GM19372 (cell line): ENCODE measurements at regions not wholly inside any gene's neighbourhood (a gene's known extent, or its start where the extent isn't known, plus 50 kb on each side); places are given as distances from the start of the nearest gene placed in this dataset.

Experiments used
- ATAC-seq: cut with Tn5 transposase; IDR thresholded peaks from one replicate; pipeline ENCODE4 v1.9.1; 2021; ENCODE audit warnings: mild to moderate bottlenecking, low read depth, moderate library complexity; ENCODE audit not compliant: unreplicated experiment

DNA sequence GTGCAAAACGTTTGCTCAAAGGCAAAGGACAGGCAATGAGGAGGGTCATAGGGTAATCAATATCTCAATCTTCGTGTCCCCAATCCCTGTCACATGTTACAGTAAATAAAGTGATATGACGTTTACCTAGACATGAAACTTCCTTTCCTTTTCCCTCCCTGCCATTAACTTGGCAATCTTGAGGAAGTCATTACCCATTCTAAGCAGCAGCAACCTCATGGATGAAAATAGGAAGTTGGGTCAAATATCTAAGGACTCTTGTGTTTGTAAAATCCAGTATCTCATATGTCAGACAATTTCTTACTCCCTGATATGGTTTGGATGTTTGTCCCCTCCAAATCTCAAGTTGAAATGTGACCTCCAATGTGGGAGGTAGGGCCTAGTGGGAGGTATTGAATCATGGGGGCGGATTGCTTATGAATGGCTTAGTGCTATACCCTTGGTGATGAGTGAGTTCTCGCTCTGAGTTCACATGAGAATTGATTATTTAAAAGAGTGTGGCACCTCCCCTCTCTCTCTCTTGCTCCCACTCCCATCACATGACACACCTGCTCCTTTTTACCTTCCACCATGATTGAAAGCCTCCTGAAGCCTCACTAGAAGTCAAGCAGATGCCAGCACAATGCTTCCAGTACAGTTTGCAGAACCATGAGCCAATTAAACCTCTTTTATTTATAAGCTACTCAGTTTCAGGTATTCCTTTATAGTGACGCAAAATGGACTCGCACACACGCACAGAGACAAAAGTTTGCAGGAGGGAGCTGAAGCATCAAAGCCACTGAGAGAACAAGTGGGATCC, 545.9 kb upstream of the JARID2 start:
- no peak for ATAC-seq

DNA sequence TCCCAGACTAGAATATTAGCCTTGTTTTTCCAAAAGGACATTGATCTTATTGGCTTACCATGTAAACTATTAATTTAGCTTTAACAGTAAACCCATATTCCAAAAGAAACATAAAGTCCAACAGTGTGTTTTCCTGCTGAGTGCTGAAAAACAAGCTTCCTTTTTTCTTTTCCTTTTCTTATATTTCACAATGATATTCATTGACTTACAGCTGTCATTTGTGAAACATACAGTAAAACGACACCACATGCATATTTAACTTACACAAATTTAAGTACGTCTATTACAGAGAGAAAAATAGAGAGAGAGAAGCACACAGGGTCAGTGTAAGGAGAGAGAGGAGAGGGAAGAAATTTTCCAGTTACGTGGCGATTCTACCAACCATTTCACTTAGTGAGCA, 543.9 kb upstream of the JARID2 start:
- no peak for ATAC-seq

- no peak for ATAC-seq
Observed at GRCh38 chr6:14702678-14703077, 543.2 kb upstream of the JARID2 start.

- no peak for ATAC-seq
Observed at GRCh38 chr6:14703586-14703985, 542.3 kb upstream of the JARID2 start.

GRCh38 chr6:14704383-14705271, 541.2 kb upstream of the JARID2 start:
- ATAC-seq: no peak

GRCh38 chr6:14705841-14706377, 540.0 kb upstream of the JARID2 start:
- ATAC-seq: no peak

DNA sequence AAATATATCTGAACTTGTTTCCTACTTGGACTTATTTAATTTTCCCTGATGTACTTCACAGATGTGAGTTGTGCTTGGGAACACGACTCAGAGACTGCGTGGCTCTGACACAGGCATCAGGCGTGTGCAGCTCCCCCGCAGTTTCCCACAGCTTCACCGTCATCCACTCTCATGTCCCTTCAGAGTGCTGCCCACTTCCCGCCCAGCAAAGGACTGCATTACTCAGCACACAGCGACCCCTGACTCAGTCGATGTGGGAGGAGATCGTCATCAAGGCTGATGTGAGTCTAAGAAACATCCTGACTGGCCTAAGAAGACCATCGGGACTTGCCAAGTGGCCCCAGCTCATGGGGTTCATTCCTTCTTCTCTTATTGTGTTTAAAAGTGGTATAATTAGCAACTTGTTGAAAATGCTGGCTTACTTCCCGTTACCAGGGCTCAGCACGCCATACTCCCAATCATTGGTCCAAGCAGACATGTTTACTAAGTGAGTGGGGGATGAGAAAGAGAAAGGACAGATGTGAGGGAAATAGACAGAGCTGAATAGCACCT, 539.4 kb upstream of the JARID2 start:
- no peak for ATAC-seq

DNA sequence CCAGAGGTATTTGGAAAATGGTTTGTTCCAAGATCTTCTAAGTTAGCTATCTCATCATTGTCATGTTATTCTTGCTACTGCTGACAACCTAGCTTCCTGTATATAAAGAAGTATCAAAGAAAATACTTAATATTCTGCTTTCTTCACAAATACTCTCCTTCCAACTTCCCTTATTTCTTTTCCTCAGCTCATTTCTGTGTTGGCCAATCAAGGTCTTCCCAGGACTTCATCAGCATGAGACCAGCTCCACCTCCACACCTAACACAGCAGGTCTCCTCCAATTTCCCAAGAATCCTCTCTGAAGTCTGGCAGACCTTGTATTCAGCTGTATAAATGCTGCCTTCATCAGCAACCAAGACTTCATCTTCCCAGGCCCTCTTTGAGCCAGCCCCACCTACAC, 538.6 kb upstream of the JARID2 start:
- ATAC-seq: no peak

GRCh38 chr6:14707971-14708465, 537.9 kb upstream of the JARID2 start:
- no peak for ATAC-seq

GRCh38 chr6:14709066-14709670, 536.7 kb upstream of the JARID2 start:
- ATAC-seq: no peak

DNA sequence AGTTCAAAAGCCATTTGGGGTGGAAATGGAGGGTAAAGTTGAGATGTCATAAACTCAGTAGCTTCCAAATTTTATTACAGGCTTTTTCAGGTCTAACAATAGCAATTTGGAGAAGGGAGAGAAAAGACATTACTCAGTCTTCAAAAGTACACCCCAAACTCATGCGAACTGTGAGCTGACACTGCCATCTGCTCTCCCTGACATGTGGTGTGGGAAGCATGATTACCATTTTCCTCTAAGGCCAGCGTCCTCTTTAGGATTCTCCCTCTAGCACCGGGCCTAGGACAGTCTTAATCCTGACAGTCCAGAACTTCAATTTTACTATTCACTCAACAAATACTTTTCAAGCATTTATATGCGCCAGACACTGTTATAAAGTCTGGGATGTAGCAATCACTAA, 536.0 kb upstream of the JARID2 start:
- no peak for ATAC-seq

DNA sequence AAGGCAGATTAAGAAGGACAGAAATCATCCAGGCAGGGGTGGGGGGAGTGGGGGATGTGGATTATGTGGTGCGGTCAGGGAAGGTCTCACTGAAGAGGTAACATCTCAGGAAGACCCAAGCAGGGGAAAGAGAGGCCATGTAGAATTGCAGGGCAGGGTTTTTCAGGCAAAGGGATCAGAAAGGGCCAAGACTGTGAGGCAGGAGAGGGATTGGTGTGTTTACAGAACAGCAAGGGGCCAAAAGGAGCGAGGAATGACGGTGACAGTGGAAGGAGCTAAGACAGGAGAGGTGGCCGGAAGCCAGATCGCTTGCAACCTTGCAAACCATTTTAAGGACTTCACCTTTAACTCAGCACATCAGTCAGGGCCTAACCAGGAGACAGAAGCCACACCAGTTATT, 535.4 kb upstream of the JARID2 start:
- no peak for ATAC-seq

GRCh38 chr6:14711056-14711703, 534.7 kb upstream of the JARID2 start:
- ATAC-seq: no peak

DNA sequence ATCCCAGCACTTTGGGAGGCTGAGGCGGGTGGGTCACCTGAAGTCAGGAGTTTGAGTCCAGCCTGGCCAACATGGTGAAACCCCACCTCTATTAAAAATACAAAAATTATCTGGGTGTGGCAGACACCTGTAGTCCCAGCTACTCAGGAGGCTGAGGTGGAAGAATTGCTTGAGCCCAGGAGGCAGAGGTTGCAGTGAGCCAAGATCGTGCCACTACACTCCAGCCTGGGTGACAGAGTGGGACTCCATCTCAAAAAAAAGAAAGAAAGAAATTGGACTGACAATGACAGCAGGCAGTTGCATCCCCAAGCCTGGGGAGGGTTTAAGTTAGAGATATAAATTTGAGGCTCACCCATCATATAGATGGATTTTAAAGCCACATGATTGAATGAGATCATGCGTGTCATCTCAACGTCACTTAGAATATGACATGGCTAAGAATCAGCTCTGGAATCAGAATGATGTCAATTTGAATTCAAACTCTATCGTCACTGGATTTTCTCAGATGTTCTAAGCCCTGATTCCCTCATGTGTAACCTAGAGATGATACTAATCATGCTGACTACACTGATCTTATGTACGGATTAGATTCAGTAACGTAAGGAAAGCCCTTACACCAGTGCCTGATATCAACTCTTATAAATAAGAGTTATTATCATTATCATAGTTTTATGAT, 534.0 kb upstream of the JARID2 start:
- no peak for ATAC-seq

DNA sequence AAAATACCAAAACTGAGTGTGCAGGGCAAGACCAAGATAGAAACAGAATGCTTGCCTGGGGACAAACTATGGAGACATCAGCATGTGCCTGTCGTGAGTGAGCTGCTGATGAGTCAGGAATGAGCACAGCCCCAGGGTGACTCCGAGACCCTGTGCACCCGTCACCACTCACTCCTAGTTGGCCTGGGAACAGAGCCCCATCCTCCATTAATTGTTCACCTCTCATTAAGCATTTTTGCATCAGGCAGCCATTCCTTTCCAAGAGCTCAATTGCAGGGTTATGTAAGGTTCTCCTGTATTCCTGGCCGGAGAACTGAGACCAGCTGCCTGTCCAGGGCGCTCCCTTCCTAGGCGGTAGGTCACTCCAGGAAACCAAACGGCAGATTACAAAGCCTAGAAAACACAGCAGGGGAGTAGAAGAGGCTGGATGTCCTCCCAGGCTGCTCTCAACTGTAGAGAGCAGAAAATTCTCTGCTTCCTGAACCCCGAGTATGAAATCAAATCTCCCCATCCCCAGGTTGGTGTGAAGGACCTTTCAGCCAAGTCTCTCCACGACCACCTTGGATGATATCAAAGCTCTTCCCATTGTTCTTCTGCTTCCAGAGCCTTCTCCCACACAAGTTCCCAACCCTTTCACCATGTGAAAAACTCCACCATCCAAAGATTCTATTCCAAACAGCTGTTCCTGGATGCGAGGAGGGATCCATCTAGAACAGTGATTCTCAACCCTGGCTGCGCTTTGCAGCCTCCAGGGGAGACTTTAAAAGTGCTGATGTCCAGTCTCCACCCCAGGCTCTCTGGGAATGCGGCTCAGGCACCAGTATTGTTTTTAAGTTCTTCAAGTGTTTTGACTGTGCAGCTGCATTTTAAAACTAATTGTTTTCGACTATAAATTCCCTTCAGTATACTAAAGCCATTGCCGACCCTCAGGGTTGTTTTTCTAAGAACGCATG, 532.6 kb upstream of the JARID2 start:
- ATAC-seq: no peak

DNA sequence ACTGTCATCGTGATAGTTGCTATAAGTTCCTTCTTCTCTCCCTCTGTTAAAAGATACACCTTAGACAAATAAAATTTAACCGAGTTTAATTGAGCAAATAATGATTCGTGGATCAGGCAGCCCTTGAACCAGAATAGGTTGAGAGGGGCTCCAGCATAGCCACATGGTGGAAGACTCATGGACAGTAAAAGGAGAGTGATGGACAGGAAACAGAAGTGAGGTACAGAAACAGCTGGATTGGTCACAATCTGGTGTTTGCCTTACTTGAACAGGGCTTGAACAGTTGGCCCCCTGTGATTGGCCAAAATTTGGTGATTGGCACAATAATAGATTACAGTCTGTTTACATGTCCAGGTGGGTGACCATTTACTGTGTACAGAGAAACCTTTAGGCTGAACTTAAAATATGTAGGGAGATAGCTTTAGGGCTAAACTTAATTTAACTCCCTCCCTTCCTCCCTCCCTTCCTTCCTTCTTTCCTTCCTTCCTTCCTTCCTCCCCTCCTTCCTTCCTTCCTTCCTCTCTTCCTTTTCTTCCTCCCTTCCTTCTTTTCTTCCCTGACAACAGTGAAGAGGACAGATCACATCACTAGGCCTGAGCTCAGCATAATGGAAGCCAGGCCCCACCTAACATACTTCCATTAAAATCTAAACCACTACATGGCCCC, 531.8 kb upstream of the JARID2 start:
- no peak for ATAC-seq

DNA sequence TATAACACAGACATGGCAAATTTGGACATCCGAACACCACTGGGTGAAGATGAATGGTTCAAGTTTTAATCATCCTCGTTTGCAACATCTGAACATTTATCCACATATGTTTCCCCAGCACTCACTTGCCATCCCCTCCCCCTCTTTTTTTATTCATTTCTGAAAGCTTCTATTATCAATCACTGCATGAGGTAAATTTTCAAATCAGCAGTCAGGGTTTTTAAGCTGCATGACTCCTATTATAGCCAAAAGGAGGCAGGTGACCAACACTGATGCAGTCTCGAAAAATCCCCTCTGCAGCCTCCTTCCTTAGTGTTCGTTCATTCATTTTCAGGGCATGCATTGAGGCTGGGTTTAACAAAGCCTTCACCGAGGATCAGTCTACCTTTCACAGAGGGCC, 530.8 kb upstream of the JARID2 start:
- ATAC-seq: no peak
